GM12874 (cell line): ENCODE measurements at regions not wholly inside any gene's neighbourhood (a gene's known extent, or its start where the extent isn't known, plus 50 kb on each side); places are given as distances from the start of the nearest gene placed in this dataset.

Experiments used
- TF ChIP-seq, protein P1 (sequence below): IDR thresholded peaks from 2 replicates; pipeline ENCODE4 v1.5.1; 2011; ENCODE audit warnings: low read depth, mild to moderate bottlenecking, control low read depth, low read length, moderate library complexity; ENCODE audit not compliant: insufficient read depth

DNA sequence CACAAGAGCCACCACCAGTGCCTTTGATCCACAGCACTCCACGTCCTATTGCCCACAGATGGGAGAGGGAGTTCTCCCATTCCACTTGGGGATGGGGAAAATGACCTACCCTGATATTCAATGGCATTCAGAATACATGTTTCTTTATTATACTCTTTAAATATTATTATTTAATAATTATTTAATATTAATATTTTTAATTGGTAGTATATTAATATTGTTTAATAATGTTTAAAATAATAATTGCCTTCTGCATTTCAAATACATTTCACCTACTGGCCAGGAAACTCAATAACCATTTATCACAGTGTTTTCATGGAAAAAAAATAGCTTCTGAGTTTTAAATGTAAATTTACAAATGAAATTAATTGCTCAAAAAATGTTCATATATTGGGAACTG lies 127.4 kb upstream of the G2E3 start:
- TF ChIP-seq, protein P1, sequence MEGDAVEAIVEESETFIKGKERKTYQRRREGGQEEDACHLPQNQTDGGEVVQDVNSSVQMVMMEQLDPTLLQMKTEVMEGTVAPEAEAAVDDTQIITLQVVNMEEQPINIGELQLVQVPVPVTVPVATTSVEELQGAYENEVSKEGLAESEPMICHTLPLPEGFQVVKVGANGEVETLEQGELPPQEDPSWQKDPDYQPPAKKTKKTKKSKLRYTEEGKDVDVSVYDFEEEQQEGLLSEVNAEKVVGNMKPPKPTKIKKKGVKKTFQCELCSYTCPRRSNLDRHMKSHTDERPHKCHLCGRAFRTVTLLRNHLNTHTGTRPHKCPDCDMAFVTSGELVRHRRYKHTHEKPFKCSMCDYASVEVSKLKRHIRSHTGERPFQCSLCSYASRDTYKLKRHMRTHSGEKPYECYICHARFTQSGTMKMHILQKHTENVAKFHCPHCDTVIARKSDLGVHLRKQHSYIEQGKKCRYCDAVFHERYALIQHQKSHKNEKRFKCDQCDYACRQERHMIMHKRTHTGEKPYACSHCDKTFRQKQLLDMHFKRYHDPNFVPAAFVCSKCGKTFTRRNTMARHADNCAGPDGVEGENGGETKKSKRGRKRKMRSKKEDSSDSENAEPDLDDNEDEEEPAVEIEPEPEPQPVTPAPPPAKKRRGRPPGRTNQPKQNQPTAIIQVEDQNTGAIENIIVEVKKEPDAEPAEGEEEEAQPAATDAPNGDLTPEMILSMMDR, result no peak

DNA sequence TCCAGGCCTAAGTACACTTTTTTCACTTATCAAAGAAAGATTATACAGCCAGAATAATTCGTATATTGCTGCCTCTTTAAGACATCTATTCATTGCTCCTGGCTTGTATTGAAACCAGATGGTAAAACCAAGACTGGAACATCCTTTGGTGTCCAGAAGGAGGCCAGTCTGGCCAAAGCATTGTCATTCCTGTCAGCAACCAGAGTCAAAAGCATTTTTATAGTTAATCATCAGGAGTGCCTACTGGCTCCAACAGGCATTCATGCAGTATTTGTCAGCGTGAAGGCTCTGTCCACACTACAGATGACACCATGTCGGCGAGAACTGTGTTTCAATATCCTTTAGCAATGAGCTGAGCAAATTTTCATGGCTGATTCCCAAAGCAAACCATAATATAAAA lies 118.0 kb upstream of the G2E3 start:
- TF ChIP-seq, protein P1, result no peak

DNA sequence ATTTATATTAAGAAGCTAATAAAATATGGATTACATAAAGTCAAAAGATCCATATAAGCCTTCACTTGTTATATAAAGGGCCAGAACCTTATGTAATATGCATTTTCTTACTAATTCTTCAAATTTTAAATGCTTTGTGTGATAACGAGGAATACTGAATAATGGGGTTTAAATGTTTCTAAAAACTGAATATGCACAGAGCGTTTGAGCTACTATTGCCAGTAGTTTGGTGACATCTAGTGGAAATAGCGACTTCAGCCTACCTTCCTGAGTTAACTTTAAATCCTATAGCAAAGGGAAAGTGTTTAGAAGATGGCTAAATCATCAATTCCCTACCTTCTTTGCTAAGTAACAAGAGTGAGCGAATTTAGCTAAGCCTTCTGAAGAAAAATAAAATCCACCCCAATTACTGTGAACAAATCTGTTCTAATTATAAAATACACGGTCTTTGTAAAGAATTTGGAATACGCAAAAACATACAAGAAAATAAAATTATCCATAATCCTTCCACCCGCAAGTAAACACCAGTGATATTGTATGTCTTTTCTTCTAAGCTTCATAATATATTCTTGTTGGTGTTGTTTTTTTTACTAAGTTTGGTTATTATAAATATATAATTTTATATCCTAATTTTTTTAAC lies 115.5 kb upstream of the G2E3 start:
- TF ChIP-seq, protein P1, result peak; percentile 9; the same call in 1 of the 2 replicates

DNA sequence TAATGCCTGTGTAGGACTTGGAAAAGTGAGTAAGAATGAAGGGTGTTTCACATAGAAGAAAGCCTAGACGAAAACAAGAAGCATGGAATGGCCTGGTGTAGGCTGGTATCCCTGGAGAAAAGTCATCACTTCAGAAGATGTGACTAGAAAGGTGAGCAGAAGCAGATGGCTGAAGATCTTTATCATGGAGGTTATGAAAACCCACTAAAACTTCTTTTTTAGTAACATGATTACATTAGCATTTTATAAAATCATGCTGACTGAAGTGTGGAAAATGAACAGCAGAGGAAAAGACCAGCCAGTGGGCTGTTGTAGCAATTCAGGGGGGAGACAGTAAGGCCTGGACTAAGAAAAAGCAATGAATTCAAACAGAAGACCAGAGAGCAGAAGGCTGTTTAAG lies 114.5 kb upstream of the G2E3 start:
- TF ChIP-seq, protein P1, result no peak

DNA sequence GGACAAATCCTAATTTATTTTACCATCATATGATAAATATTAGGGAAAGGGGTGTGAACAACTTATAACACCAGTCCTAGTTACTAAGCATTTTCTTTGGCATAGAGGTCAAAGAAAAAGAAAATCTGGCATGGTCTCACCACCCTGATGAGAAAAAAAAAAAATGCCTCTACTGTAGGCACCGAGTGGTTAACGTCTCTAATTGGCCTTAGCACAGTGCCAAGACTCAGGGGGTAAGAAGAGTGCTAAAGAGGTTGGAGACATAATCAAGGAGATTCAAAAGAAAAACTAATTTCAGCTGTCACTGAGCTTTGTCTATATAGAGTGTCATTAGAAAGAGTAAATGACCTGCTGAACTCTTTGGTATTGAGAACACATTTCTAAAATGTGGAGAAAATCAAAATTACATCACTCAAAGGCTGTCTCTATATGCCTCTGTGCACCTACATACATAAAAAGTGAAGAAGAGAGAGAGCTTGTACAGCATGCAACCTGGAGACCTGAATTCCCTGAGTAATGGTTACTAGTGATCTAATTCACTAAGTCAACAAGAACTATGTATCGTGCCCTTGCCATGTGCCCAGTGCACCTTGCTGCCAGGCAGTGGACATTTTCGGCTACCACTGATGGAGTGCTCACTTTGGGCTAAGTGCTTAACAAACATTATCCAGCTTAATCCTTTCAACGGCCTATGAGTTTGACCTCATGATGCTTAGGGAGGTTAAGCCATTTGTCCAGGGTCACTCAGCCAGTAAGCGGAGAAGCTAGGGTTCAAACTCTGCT lies 113.8 kb upstream of the G2E3 start:
- TF ChIP-seq, protein P1, result no peak

DNA sequence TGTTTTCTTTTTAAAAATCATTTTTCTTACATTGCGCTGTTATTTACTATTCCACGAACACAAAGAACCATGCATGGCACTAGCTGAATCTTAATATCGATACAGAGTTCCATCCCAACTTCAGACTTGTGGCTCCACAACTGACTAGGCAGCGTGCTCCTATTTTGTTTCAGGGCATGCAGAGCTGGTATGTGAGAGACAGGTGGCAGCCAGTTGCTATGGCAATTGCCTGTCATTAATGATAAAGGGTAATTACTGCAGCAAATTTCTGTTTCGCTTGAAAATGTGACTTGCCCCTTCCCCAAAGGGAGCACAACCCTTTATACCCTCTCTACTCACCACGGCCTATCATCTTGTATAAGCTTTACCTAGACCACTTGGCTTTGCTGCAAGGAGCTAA lies 113.1 kb upstream of the G2E3 start:
- TF ChIP-seq, protein P1, result no peak

DNA sequence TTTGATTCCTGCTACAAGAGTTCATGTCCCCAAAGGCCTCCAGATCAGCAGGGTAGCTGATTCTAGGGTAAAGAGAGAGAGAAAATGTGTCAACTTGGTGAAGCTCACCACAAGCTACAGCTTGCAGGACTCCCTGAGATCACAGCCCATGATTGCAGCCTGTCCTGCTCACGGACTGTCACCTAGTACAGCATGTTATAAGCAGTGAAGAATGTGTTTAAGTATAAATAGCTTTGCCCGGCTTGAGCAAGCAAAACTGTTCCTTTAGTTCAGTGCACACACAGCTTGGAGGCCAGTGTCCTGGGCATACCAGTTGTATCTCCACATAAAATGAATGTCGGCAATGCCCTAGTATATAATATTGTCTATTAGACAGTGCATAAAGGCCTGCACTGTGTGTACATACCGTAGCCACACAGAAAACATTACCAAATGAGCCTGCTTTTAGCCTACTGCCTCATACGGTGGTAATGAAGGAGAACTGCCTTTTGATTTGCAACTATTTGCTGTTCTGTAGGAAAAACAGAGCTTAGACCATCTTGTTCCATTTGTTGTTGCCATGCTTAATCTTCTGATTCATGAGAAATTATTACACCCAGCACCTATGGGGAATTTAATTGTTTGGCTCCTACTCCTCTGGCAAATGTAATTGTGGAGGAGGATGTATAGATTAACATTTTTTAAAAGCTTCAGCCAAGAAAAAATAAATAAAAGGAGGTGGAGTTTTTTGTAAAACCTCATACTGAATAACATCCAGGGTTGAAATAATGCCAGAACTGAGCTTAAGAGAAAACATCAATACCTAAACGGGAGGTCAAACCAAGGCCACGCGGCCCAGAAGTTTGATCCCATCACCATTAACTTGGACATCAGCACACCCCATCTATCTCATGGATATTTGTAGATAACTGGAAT lies 108.1 kb upstream of the G2E3 start:
- TF ChIP-seq, protein P1, result no peak
